ENCODE measurements at regions not wholly inside any gene's neighbourhood (a gene's known extent, or its start where the extent isn't known, plus 50 kb on each side); places are given as distances from the start of the nearest gene placed in this dataset.

DNA sequence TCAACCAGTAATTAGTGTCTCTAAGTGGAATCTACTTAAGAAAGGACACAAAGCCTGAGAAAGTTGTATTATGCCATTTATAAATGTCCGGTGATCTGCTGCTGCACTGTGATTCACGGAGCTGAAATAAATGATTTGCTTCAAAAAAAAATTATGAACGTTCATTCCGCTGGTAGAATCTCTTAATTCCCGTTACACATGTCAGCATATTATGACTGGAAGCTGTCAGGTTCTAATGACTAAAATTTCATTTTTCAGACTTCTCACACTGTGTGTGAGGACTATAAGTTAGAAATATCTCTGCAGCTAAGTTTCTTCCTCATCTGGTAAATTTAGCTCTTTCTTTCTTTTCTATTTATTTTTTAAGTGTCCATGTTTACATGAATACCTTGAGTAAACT, 647.1 kb downstream of the VRK1 start:
- TF ChIP-seq FOXJ3 (CRISPR knock-in tag; IDR thresholded peaks at IDR 0.05; ENCODE audit: borderline replicate concordance) (no peak), SMAD3 (CRISPR knock-in tag; IDR thresholded peaks at IDR 0.05; ENCODE audit: borderline replicate concordance) (no peak), ELF4 (CRISPR knock-in tag; IDR thresholded peaks at IDR 0.05; ENCODE audit: low read depth) (no peak), ESRRA (CRISPR knock-in tag; IDR thresholded peaks at IDR 0.05; ENCODE audit: borderline replicate concordance) (no peak), SOX15 (CRISPR knock-in tag; IDR thresholded peaks at IDR 0.05) (no peak), FOXK1 (CRISPR knock-in tag; IDR thresholded peaks at IDR 0.05) (no peak), NFYB (CRISPR knock-in tag; conservative IDR thresholded peaks at IDR 0.05; ENCODE audit: low read depth) (no peak)
- TF ChIP-seq, protein P1, sequence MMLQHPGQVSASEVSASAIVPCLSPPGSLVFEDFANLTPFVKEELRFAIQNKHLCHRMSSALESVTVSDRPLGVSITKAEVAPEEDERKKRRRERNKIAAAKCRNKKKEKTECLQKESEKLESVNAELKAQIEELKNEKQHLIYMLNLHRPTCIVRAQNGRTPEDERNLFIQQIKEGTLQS (CRISPR knock-in tag; conservative IDR thresholded peaks at IDR 0.05): no peak
- TF ChIP-seq, protein P2, sequence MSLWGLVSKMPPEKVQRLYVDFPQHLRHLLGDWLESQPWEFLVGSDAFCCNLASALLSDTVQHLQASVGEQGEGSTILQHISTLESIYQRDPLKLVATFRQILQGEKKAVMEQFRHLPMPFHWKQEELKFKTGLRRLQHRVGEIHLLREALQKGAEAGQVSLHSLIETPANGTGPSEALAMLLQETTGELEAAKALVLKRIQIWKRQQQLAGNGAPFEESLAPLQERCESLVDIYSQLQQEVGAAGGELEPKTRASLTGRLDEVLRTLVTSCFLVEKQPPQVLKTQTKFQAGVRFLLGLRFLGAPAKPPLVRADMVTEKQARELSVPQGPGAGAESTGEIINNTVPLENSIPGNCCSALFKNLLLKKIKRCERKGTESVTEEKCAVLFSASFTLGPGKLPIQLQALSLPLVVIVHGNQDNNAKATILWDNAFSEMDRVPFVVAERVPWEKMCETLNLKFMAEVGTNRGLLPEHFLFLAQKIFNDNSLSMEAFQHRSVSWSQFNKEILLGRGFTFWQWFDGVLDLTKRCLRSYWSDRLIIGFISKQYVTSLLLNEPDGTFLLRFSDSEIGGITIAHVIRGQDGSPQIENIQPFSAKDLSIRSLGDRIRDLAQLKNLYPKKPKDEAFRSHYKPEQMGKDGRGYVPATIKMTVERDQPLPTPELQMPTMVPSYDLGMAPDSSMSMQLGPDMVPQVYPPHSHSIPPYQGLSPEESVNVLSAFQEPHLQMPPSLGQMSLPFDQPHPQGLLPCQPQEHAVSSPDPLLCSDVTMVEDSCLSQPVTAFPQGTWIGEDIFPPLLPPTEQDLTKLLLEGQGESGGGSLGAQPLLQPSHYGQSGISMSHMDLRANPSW (CRISPR knock-in tag; conservative IDR thresholded peaks at IDR 0.05; ENCODE audit: low read depth): no peak
- TF ChIP-seq, protein P3, sequence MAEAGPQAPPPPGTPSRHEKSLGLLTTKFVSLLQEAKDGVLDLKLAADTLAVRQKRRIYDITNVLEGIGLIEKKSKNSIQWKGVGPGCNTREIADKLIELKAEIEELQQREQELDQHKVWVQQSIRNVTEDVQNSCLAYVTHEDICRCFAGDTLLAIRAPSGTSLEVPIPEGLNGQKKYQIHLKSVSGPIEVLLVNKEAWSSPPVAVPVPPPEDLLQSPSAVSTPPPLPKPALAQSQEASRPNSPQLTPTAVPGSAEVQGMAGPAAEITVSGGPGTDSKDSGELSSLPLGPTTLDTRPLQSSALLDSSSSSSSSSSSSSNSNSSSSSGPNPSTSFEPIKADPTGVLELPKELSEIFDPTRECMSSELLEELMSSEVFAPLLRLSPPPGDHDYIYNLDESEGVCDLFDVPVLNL (CRISPR knock-in tag; IDR thresholded peaks at IDR 0.05; ENCODE audit: borderline replicate concordance, low read depth): no peak
- TF ChIP-seq, protein P4, sequence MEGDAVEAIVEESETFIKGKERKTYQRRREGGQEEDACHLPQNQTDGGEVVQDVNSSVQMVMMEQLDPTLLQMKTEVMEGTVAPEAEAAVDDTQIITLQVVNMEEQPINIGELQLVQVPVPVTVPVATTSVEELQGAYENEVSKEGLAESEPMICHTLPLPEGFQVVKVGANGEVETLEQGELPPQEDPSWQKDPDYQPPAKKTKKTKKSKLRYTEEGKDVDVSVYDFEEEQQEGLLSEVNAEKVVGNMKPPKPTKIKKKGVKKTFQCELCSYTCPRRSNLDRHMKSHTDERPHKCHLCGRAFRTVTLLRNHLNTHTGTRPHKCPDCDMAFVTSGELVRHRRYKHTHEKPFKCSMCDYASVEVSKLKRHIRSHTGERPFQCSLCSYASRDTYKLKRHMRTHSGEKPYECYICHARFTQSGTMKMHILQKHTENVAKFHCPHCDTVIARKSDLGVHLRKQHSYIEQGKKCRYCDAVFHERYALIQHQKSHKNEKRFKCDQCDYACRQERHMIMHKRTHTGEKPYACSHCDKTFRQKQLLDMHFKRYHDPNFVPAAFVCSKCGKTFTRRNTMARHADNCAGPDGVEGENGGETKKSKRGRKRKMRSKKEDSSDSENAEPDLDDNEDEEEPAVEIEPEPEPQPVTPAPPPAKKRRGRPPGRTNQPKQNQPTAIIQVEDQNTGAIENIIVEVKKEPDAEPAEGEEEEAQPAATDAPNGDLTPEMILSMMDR (IDR thresholded peaks at IDR 0.05): no peak
- TF ChIP-seq, protein P5, sequence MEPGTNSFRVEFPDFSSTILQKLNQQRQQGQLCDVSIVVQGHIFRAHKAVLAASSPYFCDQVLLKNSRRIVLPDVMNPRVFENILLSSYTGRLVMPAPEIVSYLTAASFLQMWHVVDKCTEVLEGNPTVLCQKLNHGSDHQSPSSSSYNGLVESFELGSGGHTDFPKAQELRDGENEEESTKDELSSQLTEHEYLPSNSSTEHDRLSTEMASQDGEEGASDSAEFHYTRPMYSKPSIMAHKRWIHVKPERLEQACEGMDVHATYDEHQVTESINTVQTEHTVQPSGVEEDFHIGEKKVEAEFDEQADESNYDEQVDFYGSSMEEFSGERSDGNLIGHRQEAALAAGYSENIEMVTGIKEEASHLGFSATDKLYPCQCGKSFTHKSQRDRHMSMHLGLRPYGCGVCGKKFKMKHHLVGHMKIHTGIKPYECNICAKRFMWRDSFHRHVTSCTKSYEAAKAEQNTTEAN (CRISPR knock-in tag; IDR thresholded peaks at IDR 0.05): no peak
- TF ChIP-seq, protein P6, sequence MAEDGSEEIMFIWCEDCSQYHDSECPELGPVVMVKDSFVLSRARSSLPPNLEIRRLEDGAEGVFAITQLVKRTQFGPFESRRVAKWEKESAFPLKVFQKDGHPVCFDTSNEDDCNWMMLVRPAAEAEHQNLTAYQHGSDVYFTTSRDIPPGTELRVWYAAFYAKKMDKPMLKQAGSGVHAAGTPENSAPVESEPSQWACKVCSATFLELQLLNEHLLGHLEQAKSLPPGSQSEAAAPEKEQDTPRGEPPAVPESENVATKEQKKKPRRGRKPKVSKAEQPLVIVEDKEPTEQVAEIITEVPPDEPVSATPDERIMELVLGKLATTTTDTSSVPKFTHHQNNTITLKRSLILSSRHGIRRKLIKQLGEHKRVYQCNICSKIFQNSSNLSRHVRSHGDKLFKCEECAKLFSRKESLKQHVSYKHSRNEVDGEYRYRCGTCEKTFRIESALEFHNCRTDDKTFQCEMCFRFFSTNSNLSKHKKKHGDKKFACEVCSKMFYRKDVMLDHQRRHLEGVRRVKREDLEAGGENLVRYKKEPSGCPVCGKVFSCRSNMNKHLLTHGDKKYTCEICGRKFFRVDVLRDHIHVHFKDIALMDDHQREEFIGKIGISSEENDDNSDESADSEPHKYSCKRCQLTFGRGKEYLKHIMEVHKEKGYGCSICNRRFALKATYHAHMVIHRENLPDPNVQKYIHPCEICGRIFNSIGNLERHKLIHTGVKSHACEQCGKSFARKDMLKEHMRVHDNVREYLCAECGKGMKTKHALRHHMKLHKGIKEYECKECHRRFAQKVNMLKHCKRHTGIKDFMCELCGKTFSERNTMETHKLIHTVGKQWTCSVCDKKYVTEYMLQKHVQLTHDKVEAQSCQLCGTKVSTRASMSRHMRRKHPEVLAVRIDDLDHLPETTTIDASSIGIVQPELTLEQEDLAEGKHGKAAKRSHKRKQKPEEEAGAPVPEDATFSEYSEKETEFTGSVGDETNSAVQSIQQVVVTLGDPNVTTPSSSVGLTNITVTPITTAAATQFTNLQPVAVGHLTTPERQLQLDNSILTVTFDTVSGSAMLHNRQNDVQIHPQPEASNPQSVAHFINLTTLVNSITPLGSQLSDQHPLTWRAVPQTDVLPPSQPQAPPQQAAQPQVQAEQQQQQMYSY (CRISPR knock-in tag; IDR thresholded peaks at IDR 0.05): no peak
- TF ChIP-seq, protein P7, sequence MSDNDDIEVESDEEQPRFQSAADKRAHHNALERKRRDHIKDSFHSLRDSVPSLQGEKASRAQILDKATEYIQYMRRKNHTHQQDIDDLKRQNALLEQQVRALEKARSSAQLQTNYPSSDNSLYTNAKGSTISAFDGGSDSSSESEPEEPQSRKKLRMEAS (CRISPR knock-in tag; IDR thresholded peaks at IDR 0.05): no peak

Measured in WTC11 (cell line).